ENCODE measurements at regions not wholly inside any gene's neighbourhood (a gene's known extent, or its start where the extent isn't known, plus 50 kb on each side); places are given as distances from the start of the nearest gene placed in this dataset.

GRCh38 chr18:46269275-46269674 lies 165.1 kb downstream of the HAUS1 start:
- H3K27me3 ChIP-seq (replicated peaks; ENCODE audit: insufficient read depth, low read length): no peaks in the 10 kb centered on the region
- no peaks in the 10 kb centered on the region for H3K36me3 ChIP-seq (replicated peaks; ENCODE audit: insufficient read depth, low read length)
- no peaks in the 10 kb centered on the region for H3K4me1 ChIP-seq (ENCODE audit: low read length)
- H3K4me3 ChIP-seq (ENCODE audit: low read length): no peak overlapping the region
- H3K79me2 ChIP-seq (ENCODE audit: low read length): no peaks in the 10 kb centered on the region
- H4K20me1 ChIP-seq (ENCODE audit: insufficient read depth, low read length): no peaks in the 10 kb centered on the region
- DNase-seq: no peak
- no peak overlapping the region for H3K9ac ChIP-seq (ENCODE audit: low read length)
- no peaks in the 10 kb centered on the region for H3F3A ChIP-seq (ENCODE audit: insufficient read depth, low read length)
- H3K9me2 ChIP-seq (replicated peaks; ENCODE audit: insufficient read depth, low read length): no peaks in the 10 kb centered on the region
- H2AFZ ChIP-seq (ENCODE audit: low read length): no peak overlapping the region
- no peak overlapping the region for H3K27ac ChIP-seq (ENCODE audit: low read length)
- no peaks in the 10 kb centered on the region for H3K9me3 ChIP-seq (replicated peaks; ENCODE audit: insufficient read depth, low read length)
- TF ChIP-seq EZH2phosphoT487 (IDR thresholded peaks at IDR 0.05; ENCODE audit: low read length) (no peak), CTCF (IDR thresholded peaks at IDR 0.05; ENCODE audit: low read length) (no peak), EZH2 (optimal IDR thresholded peaks at IDR 0.05; ENCODE audit: low read depth, low read length) (no peak)
- H3K4me2 ChIP-seq (ENCODE audit: low read depth, low read length): no peak overlapping the region

- no peaks in the 10 kb centered on the region for H3K27me3 ChIP-seq (replicated peaks; ENCODE audit: insufficient read depth, low read length)
- no peaks in the 10 kb centered on the region for H4K20me1 ChIP-seq (ENCODE audit: insufficient read depth, low read length)
- no peak overlapping the region for H3K4me2 ChIP-seq (ENCODE audit: low read depth, low read length)
- DNase-seq: no peak
- H3K36me3 ChIP-seq (replicated peaks; ENCODE audit: insufficient read depth, low read length): no peaks in the 10 kb centered on the region
- no peaks in the 10 kb centered on the region for H3K4me1 ChIP-seq (ENCODE audit: low read length)
- no peak overlapping the region for H3K4me3 ChIP-seq (ENCODE audit: low read length)
- no peaks in the 10 kb centered on the region for H3K79me2 ChIP-seq (ENCODE audit: low read length)
- H3K9me2 ChIP-seq (replicated peaks; ENCODE audit: insufficient read depth, low read length): no peaks in the 10 kb centered on the region
- H3F3A ChIP-seq (ENCODE audit: insufficient read depth, low read length): no peaks in the 10 kb centered on the region
- TF ChIP-seq EZH2phosphoT487 (IDR thresholded peaks at IDR 0.05; ENCODE audit: low read length): no peak
- TF ChIP-seq EZH2 (optimal IDR thresholded peaks at IDR 0.05; ENCODE audit: low read depth, low read length): no peak
- TF ChIP-seq CTCF (IDR thresholded peaks at IDR 0.05; ENCODE audit: low read length): no peak
- no peak overlapping the region for H2AFZ ChIP-seq (ENCODE audit: low read length)
- no peak overlapping the region for H3K9ac ChIP-seq (ENCODE audit: low read length)
- H3K9me3 ChIP-seq (replicated peaks; ENCODE audit: insufficient read depth, low read length): no peaks in the 10 kb centered on the region
- H3K27ac ChIP-seq (ENCODE audit: low read length): no peak overlapping the region
These were observed 167.3 kb downstream of the HAUS1 start for GRCh38 chr18:46271488-46271887.

GRCh38 chr18:46273861-46274260 lies 169.7 kb downstream of the HAUS1 start:
- Histone ChIP-seq H3K27ac (ENCODE audit: low read length) (no peak overlapping the region), H2AFZ (ENCODE audit: low read length) (no peak overlapping the region), H3K27me3 (replicated peaks; ENCODE audit: insufficient read depth, low read length) (no peaks in the 10 kb centered on the region), H4K20me1 (ENCODE audit: insufficient read depth, low read length) (no peaks in the 10 kb centered on the region), H3K36me3 (replicated peaks; ENCODE audit: insufficient read depth, low read length) (no peaks in the 10 kb centered on the region), H3K4me3 (ENCODE audit: low read length) (no peak overlapping the region), H3K9ac (ENCODE audit: low read length) (no peak overlapping the region), H3K9me2 (replicated peaks; ENCODE audit: insufficient read depth, low read length) (no peaks in the 10 kb centered on the region), H3K9me3 (replicated peaks; ENCODE audit: insufficient read depth, low read length) (no peaks in the 10 kb centered on the region), H3K4me1 (ENCODE audit: low read length) (no peaks in the 10 kb centered on the region), H3F3A (ENCODE audit: insufficient read depth, low read length) (no peaks in the 10 kb centered on the region), H3K4me2 (ENCODE audit: low read depth, low read length) (no peak overlapping the region), H3K79me2 (ENCODE audit: low read length) (no peaks in the 10 kb centered on the region)
- no peak for TF ChIP-seq EZH2phosphoT487 (IDR thresholded peaks at IDR 0.05; ENCODE audit: low read length)
- TF ChIP-seq CTCF (IDR thresholded peaks at IDR 0.05; ENCODE audit: low read length): no peak
- no peak for TF ChIP-seq EZH2 (optimal IDR thresholded peaks at IDR 0.05; ENCODE audit: low read depth, low read length)
- no peak for DNase-seq

Data from MM.1S (cell line).